PC-3 (cell line): ENCODE measurements at regions not wholly inside any gene's neighbourhood (a gene's known extent, or its start where the extent isn't known, plus 50 kb on each side); places are given as distances from the start of the nearest gene placed in this dataset.

ENCODE experiments used
- ATAC-seq: fragments of 200-7000 bp; cut with Tn5 transposase; 2 replicates; pipeline ENCODE4 v1.9.1; 2020; ENCODE audit warnings: mild to moderate bottlenecking, moderate library complexity
- BruUV-seq: library from RNA; stranded (reverse); fragments of 400-500 nt; replicated peaks from 2 replicates; lab custom pipeline; 2021; lab: Mats Ljungman, UMichigan
- CTCF ChIA-PET: fragments of 300-600 bp; sonication (Branson Sonifier 250); formaldehyde crosslinking; loops from one replicate; lab custom pipeline; 2022; ENCODE audit warnings: antibody characterized with exemption; lab: Charles Lee
- POLR2A ChIA-PET: fragments of 300-600 bp; sonication (Branson Sonifier 250); formaldehyde crosslinking; loops from one replicate; lab custom pipeline; 2022; ENCODE audit warnings: antibody characterized with exemption; ENCODE audit not compliant: unreplicated experiment; lab: Charles Lee
- DNase-seq: peaks from one replicate; pipeline ENCODE4 v3.0.0-alpha.2; 2015
- H2AFZ ChIP-seq: fragments of 300-600 bp; sonication (generic); 2 replicates; pipeline ENCODE4 v1.6.0; 2016; ENCODE audit warnings: antibody characterized with exemption, low read length
- H3F3A ChIP-seq: fragments of 300-600 bp; sonication (generic); one replicate; pipeline ENCODE4 v1.6.0; 2017; ENCODE audit warnings: antibody characterized with exemption, low read length, control low read depth, mild to moderate bottlenecking; ENCODE audit not compliant: unreplicated experiment
- H3K27ac ChIP-seq: fragments of 300-600 bp; sonication (generic); 2 replicates; pipeline ENCODE4 v1.5.1; 2016; ENCODE audit warnings: mild to moderate bottlenecking, low read length
- H3K27me3 ChIP-seq: fragments of 300-600 bp; sonication (generic); 2 replicates; pipeline ENCODE4 v1.6.1; 2016; ENCODE audit warnings: low read length, mixed read lengths
- H3K36me3 ChIP-seq: fragments of 300-600 bp; sonication (generic); 2 replicates; pipeline ENCODE4 v1.6.1; 2016; ENCODE audit warnings: low read depth, mixed run types, low read length, mixed read lengths
- H3K4me1 ChIP-seq: fragments of 300-600 bp; sonication (generic); 2 replicates; pipeline ENCODE4 v1.5.1; 2016; ENCODE audit warnings: low read length; ENCODE audit not compliant: insufficient read depth
- H3K4me2 ChIP-seq: fragments of 300-600 bp; sonication (generic); 2 replicates; pipeline ENCODE4 v1.6.0; 2016; ENCODE audit warnings: low read length
- H3K4me3 ChIP-seq: fragments of 300-600 bp; sonication (generic); 2 replicates; pipeline ENCODE4 v1.5.1; 2016; ENCODE audit warnings: mild to moderate bottlenecking, low read length, mixed read lengths
- H3K79me2 ChIP-seq: fragments of 300-600 bp; sonication (generic); 2 replicates; pipeline ENCODE4 v1.6.1; 2017; ENCODE audit warnings: low read length, mixed read lengths
- H3K9ac ChIP-seq: fragments of 300-600 bp; sonication (generic); 2 replicates; pipeline ENCODE4 v1.6.0; 2016; ENCODE audit warnings: mild to moderate bottlenecking, low read length
- H3K9me2 ChIP-seq: fragments of 300-600 bp; sonication (generic); replicated peaks from 2 replicates; pipeline ENCODE4 v1.6.1; 2016; ENCODE audit warnings: mixed run types, low read length, mixed read lengths
- H3K9me3 ChIP-seq: fragments of 300-600 bp; sonication (generic); 2 replicates; pipeline ENCODE4 v1.6.1; 2016; ENCODE audit warnings: low read length, mixed read lengths
- H4K20me1 ChIP-seq: fragments of 300-600 bp; sonication (generic); 2 replicates; pipeline ENCODE4 v1.6.1; 2016; ENCODE audit warnings: low read length, mixed read lengths
- CTCF ChIP-seq: fragments of 300-600 bp; sonication (generic); conservative IDR thresholded peaks from 2 replicates; pipeline ENCODE4 v1.5.1; 2017; ENCODE audit warnings: antibody characterized with exemption, low read depth, mild to moderate bottlenecking, low read length
- EZH2 ChIP-seq: fragments of 300-600 bp; sonication (generic); IDR thresholded peaks from one replicate; pipeline ENCODE4 v1.6.1; 2017; ENCODE audit warnings: antibody characterized with exemption, mild to moderate bottlenecking, low read length; ENCODE audit not compliant: unreplicated experiment
- EZH2phosphoT487 ChIP-seq: fragments of 300-600 bp; sonication (generic); IDR thresholded peaks from 2 replicates; pipeline ENCODE4 v1.6.1; 2018; ENCODE audit warnings: mild to moderate bottlenecking, antibody characterized with exemption, low read length, borderline replicate concordance
- intact Hi-C: fragments of 100-400 bp; cut with micrococcal nuclease; formaldehyde crosslinking; loops from 2 replicates; pipeline ENCODE4 v1.9.0; 2023

GRCh38 chr2:30361751-30362394 is 85.2 kb upstream of the LCLAT1 start:
- peak; percentile 26 for DNase-seq

GRCh38 chr2:30362468-30363081 is 84.5 kb upstream of the LCLAT1 start:
- H3K79me2 ChIP-seq: no peaks in the 10 kb centered on the region
- H4K20me1 ChIP-seq: no peaks in the 10 kb centered on the region
- no peak overlapping the region for H3K27ac ChIP-seq
- H3K27me3 ChIP-seq: no peaks in the 10 kb centered on the region
- TF ChIP-seq EZH2phosphoT487 (no peak), EZH2 (no peak), CTCF (no peak)
- peaks cover 16% of the 10 kb centered on the region for H3K4me1 ChIP-seq
- H3K4me3 ChIP-seq: no peak overlapping the region
- H3K4me2 ChIP-seq: no peak overlapping the region
- BruUV-seq: no TSS peak
- ATAC-seq: no peak
- intact Hi-C loops: no loop called here
- no peaks in the 10 kb centered on the region for H3F3A ChIP-seq
- H3K36me3 ChIP-seq: no peaks in the 10 kb centered on the region
- peak overlapping the region; percentile 40; the same call in 1 of the 2 replicates for H2AFZ ChIP-seq
- CTCF ChIA-PET: no interaction called here
- DNase-seq: peak; percentile 28
- no peak overlapping the region for H3K9ac ChIP-seq
- H3K9me3 ChIP-seq: no peaks in the 10 kb centered on the region
- POLR2A ChIA-PET: no interaction called here
- no peaks in the 10 kb centered on the region for H3K9me2 ChIP-seq

More at GRCh38 chr2:30361751-30362394, 85.2 kb upstream of the LCLAT1 start:
- H3K27me3 ChIP-seq: no peaks in the 10 kb centered on the region
- no peaks in the 10 kb centered on the region for H3F3A ChIP-seq
- H3K27ac ChIP-seq: no peak overlapping the region
- no peak overlapping the region for H3K4me2 ChIP-seq
- H3K4me1 ChIP-seq: peaks cover 16% of the 10 kb centered on the region
- ChIA-PET CTCF (no interaction called here), POLR2A (no interaction called here)
- no peak overlapping the region for H3K9ac ChIP-seq
- H2AFZ ChIP-seq: 0 out of 2 replicates have a peak overlapping the region, but pooled peaks have one; percentile 40
- intact Hi-C loops: no loop called here
- no peak for ATAC-seq
- no peak for TF ChIP-seq EZH2phosphoT487
- H3K36me3 ChIP-seq: no peaks in the 10 kb centered on the region
- no peaks in the 10 kb centered on the region for H3K79me2 ChIP-seq
- no peaks in the 10 kb centered on the region for H3K9me2 ChIP-seq
- H3K4me3 ChIP-seq: no peak overlapping the region
- no peaks in the 10 kb centered on the region for H3K9me3 ChIP-seq
- H4K20me1 ChIP-seq: no peaks in the 10 kb centered on the region
- BruUV-seq: no TSS peak

- BruUV-seq: no TSS peak
- ChIA-PET CTCF (no interaction called here), POLR2A (no interaction called here)
- Histone ChIP-seq H3K4me1 (peaks cover 16% of the 10 kb centered on the region), H3K36me3 (no peaks in the 10 kb centered on the region), H3K4me2 (no peak overlapping the region), H3K9ac (no peak overlapping the region), H3F3A (no peaks in the 10 kb centered on the region), H3K27ac (no peak overlapping the region), H3K27me3 (no peaks in the 10 kb centered on the region), H3K9me2 (no peaks in the 10 kb centered on the region), H3K79me2 (no peaks in the 10 kb centered on the region), H2AFZ (no peak overlapping the region), H4K20me1 (no peaks in the 10 kb centered on the region), H3K9me3 (no peaks in the 10 kb centered on the region), H3K4me3 (no peak overlapping the region)
- no peak for ATAC-seq
- DNase-seq: peak; percentile 16
- intact Hi-C loops: no loop called here
- TF ChIP-seq EZH2: no peak
- no peak for TF ChIP-seq EZH2phosphoT487
- TF ChIP-seq CTCF: no peak
These were observed 83.6 kb upstream of the LCLAT1 start for GRCh38 chr2:30363406-30363805.
